ENCODE measurements at regions not wholly inside any gene's neighbourhood (a gene's known extent, or its start where the extent isn't known, plus 50 kb on each side); places are given as distances from the start of the nearest gene placed in this dataset.

GRCh38 chr1:188295157-188295556, 1466.4 kb downstream of the PLA2G4A start:
- H3K27me3 Mint-ChIP-seq, result no peaks in the 10 kb centered on the region
- no peak for DNase-seq
- no peak overlapping the region for H3K4me3 Mint-ChIP-seq
- no peaks in the 10 kb centered on the region for H3K4me1 Mint-ChIP-seq
- no peaks in the 10 kb centered on the region for H3K36me3 Mint-ChIP-seq
- no peak overlapping the region for H3K27ac Mint-ChIP-seq
- H3K9me3 Mint-ChIP-seq, result no peaks in the 10 kb centered on the region

GRCh38 chr1:188302746-188303145, 1474.0 kb downstream of the PLA2G4A start:
- no peak overlapping the region for H3K4me3 Mint-ChIP-seq
- peaks cover 7% of the 10 kb centered on the region for H3K9me3 Mint-ChIP-seq
- H3K36me3 Mint-ChIP-seq, result no peaks in the 10 kb centered on the region

GRCh38 chr1:188314557-188315137, 1485.9 kb downstream of the PLA2G4A start:
- Mint-ChIP-seq H3K4me3 (no peak overlapping the region), H3K27ac (no peak overlapping the region), H3K9me3 (peaks cover 2% of the 10 kb centered on the region), H3K27me3 (no peaks in the 10 kb centered on the region), H3K4me1 (no peaks in the 10 kb centered on the region), H3K36me3 (no peaks in the 10 kb centered on the region)
- DNase-seq, result no peak

More at GRCh38 chr1:188302746-188303145, 1474.0 kb downstream of the PLA2G4A start:
- no peak for DNase-seq
- H3K27ac Mint-ChIP-seq, result no peak overlapping the region
- no peaks in the 10 kb centered on the region for H3K4me1 Mint-ChIP-seq
- H3K27me3 Mint-ChIP-seq, result no peaks in the 10 kb centered on the region

GRCh38 chr1:188317894-188318293, 1489.1 kb downstream of the PLA2G4A start:
- Mint-ChIP-seq H3K27me3 (no peaks in the 10 kb centered on the region), H3K36me3 (no peaks in the 10 kb centered on the region), H3K27ac (no peak overlapping the region), H3K4me3 (no peak overlapping the region), H3K4me1 (no peaks in the 10 kb centered on the region), H3K9me3 (peaks cover 2% of the 10 kb centered on the region)
- no peak for DNase-seq

- peaks cover 2% of the 10 kb centered on the region for H3K9me3 Mint-ChIP-seq
Measured at GRCh38 chr1:188325211-188325610, 1496.5 kb downstream of the PLA2G4A start.

GRCh38 chr1:188343914-188344313, 1515.2 kb downstream of the PLA2G4A start:
- peaks cover 6% of the 10 kb centered on the region for H3K9me3 Mint-ChIP-seq
- no peaks in the 10 kb centered on the region for H3K36me3 Mint-ChIP-seq
- DNase-seq, result no peak
- H3K4me3 Mint-ChIP-seq, result no peak overlapping the region
- H3K27me3 Mint-ChIP-seq, result no peaks in the 10 kb centered on the region
- no peak overlapping the region for H3K27ac Mint-ChIP-seq
- no peaks in the 10 kb centered on the region for H3K4me1 Mint-ChIP-seq

More at GRCh38 chr1:188325211-188325610, 1496.5 kb downstream of the PLA2G4A start:
- Mint-ChIP-seq H3K36me3 (no peaks in the 10 kb centered on the region), H3K4me3 (no peak overlapping the region), H3K4me1 (no peaks in the 10 kb centered on the region), H3K27me3 (no peaks in the 10 kb centered on the region), H3K27ac (no peak overlapping the region)
- no peak for DNase-seq

GRCh38 chr1:188350104-188350503, 1521.4 kb downstream of the PLA2G4A start:
- Mint-ChIP-seq H3K27ac (no peak overlapping the region), H3K4me1 (no peaks in the 10 kb centered on the region), H3K4me3 (no peak overlapping the region), H3K9me3 (peaks cover 2% of the 10 kb centered on the region), H3K27me3 (no peaks in the 10 kb centered on the region), H3K36me3 (no peaks in the 10 kb centered on the region)
- DNase-seq, result no peak

- Mint-ChIP-seq H3K27ac (no peak overlapping the region), H3K27me3 (no peaks in the 10 kb centered on the region), H3K9me3 (peaks cover 9% of the 10 kb centered on the region)
Measured at GRCh38 chr1:188355082-188355481, 1526.3 kb downstream of the PLA2G4A start.

GRCh38 chr1:188355847-188356246, 1527.1 kb downstream of the PLA2G4A start:
- DNase-seq, result no peak
- no peaks in the 10 kb centered on the region for H3K4me1 Mint-ChIP-seq
- peaks cover 9% of the 10 kb centered on the region for H3K9me3 Mint-ChIP-seq
- no peaks in the 10 kb centered on the region for H3K27me3 Mint-ChIP-seq
- H3K36me3 Mint-ChIP-seq, result no peaks in the 10 kb centered on the region
- no peak overlapping the region for H3K27ac Mint-ChIP-seq
- no peak overlapping the region for H3K4me3 Mint-ChIP-seq

More at GRCh38 chr1:188355082-188355481, 1526.3 kb downstream of the PLA2G4A start:
- DNase-seq, result no peak
- no peak overlapping the region for H3K4me3 Mint-ChIP-seq
- no peaks in the 10 kb centered on the region for H3K4me1 Mint-ChIP-seq
- no peaks in the 10 kb centered on the region for H3K36me3 Mint-ChIP-seq

GRCh38 chr1:188359315-188359714, 1530.6 kb downstream of the PLA2G4A start:
- Mint-ChIP-seq H3K4me3 (no peak overlapping the region), H3K9me3 (peaks cover 7% of the 10 kb centered on the region), H3K4me1 (no peaks in the 10 kb centered on the region), H3K36me3 (no peaks in the 10 kb centered on the region), H3K27me3 (no peaks in the 10 kb centered on the region), H3K27ac (no peak overlapping the region)
- DNase-seq, result no peak

- Mint-ChIP-seq H3K4me3 (no peak overlapping the region), H3K9me3 (peaks cover 2% of the 10 kb centered on the region), H3K4me1 (no peaks in the 10 kb centered on the region), H3K27ac (no peak overlapping the region), H3K27me3 (no peaks in the 10 kb centered on the region), H3K36me3 (no peaks in the 10 kb centered on the region)
- DNase-seq, result no peak
Measured at GRCh38 chr1:188363943-188364342, 1535.2 kb downstream of the PLA2G4A start.

GRCh38 chr1:188364927-188365449, 1536.2 kb downstream of the PLA2G4A start:
- no peaks in the 10 kb centered on the region for H3K4me1 Mint-ChIP-seq
- peaks cover 2% of the 10 kb centered on the region for H3K9me3 Mint-ChIP-seq

GRCh38 chr1:188365874-188366273, 1537.1 kb downstream of the PLA2G4A start:
- DNase-seq, result no peak
- Mint-ChIP-seq H3K36me3 (no peaks in the 10 kb centered on the region), H3K27ac (no peak overlapping the region), H3K4me1 (no peaks in the 10 kb centered on the region), H3K4me3 (no peak overlapping the region), H3K27me3 (no peaks in the 10 kb centered on the region), H3K9me3 (peaks cover 2% of the 10 kb centered on the region)

More at GRCh38 chr1:188364927-188365449, 1536.2 kb downstream of the PLA2G4A start:
- Mint-ChIP-seq H3K27me3 (no peaks in the 10 kb centered on the region), H3K36me3 (no peaks in the 10 kb centered on the region), H3K27ac (no peak overlapping the region), H3K4me3 (no peak overlapping the region)
- no peak for DNase-seq

- H3K27ac Mint-ChIP-seq, result no peak overlapping the region
- H3K4me1 Mint-ChIP-seq, result no peaks in the 10 kb centered on the region
- no peak for DNase-seq
- H3K9me3 Mint-ChIP-seq, result peaks cover 2% of the 10 kb centered on the region
- H3K36me3 Mint-ChIP-seq, result no peaks in the 10 kb centered on the region
- no peak overlapping the region for H3K4me3 Mint-ChIP-seq
- H3K27me3 Mint-ChIP-seq, result no peaks in the 10 kb centered on the region
Measured at GRCh38 chr1:188367661-188368060, 1538.9 kb downstream of the PLA2G4A start.

- H3K9me3 Mint-ChIP-seq, result peaks cover 4% of the 10 kb centered on the region
- no peak overlapping the region for H3K27ac Mint-ChIP-seq
- DNase-seq, result no peak
Measured at GRCh38 chr1:188371295-188371806, 1542.6 kb downstream of the PLA2G4A start.

GRCh38 chr1:188372821-188373220, 1544.1 kb downstream of the PLA2G4A start:
- Mint-ChIP-seq H3K27ac (no peak overlapping the region), H3K4me1 (no peaks in the 10 kb centered on the region), H3K36me3 (no peaks in the 10 kb centered on the region), H3K27me3 (no peaks in the 10 kb centered on the region), H3K4me3 (no peak overlapping the region), H3K9me3 (peaks cover 7% of the 10 kb centered on the region)
- DNase-seq, result no peak

More at GRCh38 chr1:188371295-188371806, 1542.6 kb downstream of the PLA2G4A start:
- Mint-ChIP-seq H3K36me3 (no peaks in the 10 kb centered on the region), H3K27me3 (no peaks in the 10 kb centered on the region), H3K4me3 (no peak overlapping the region), H3K4me1 (no peaks in the 10 kb centered on the region)

All from activated naive CD8-positive, alpha-beta T cell treated with anti-CD3 and anti-CD28 coated beads for 36 hours (primary cell).